ENCODE measurements at regions not wholly inside any gene's neighbourhood (a gene's known extent, or its start where the extent isn't known, plus 50 kb on each side); places are given as distances from the start of the nearest gene placed in this dataset.

DNA sequence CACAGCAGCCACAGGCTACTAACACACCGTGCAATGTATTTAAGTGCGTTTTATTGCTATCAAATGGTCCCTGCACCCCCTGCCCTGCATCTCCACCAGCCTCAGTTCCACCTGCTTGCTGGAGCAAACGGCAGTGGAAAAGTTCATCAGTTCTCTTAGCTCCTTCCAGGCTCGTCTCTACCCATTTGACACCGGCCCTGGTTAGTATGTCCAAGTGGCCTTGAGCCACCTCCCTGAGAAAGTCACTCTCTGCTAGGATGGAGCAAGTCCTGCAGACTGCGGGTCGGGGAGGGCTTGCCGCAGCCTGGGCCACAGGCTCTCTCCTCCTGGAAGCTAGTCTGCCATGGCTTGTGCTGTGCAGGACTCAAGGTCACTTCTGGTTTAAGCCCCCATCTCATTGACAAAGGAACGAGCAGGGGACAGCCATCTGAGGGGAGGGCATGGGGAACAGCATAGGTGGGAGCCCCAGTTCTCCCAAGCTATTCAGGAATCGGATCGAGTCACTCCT lies 74.9 kb downstream of the RHOB start:
- no peaks in the 10 kb centered on the region for H3F3A ChIP-seq (replicated peaks; ENCODE audit: insufficient read depth)
- no peaks in the 10 kb centered on the region for H3K9me2 ChIP-seq
- TF ChIP-seq MEF2A (IDR thresholded peaks at IDR 0.05; ENCODE audit: borderline replicate concordance, low read depth) (no peak), RXRA (IDR thresholded peaks at IDR 0.05; ENCODE audit: borderline replicate concordance, low read depth) (no peak), EZH2phosphoT487 (IDR thresholded peaks at IDR 0.05; ENCODE audit: borderline replicate concordance, low read depth) (no peak), TAF1 (IDR thresholded peaks at IDR 0.05; ENCODE audit: borderline replicate concordance, low read depth, low read length) (no peak), FOXM1 (IDR thresholded peaks at IDR 0.05; ENCODE audit: low read depth) (no peak), MXI1 (IDR thresholded peaks at IDR 0.05; ENCODE audit: low read depth, low read length) (no peak), JUND (IDR thresholded peaks at IDR 0.05) (no peak), RFX5 (IDR thresholded peaks at IDR 0.05; ENCODE audit: low read length) (no peak), FOXJ3 (CRISPR knock-in tag; IDR thresholded peaks at IDR 0.05) (no peak), NFIC (IDR thresholded peaks at IDR 0.05; ENCODE audit: borderline replicate concordance) (no peak), ELF1 (IDR thresholded peaks at IDR 0.05) (no peak), NRF1 (IDR thresholded peaks at IDR 0.05; ENCODE audit: low read depth, low read length) (no peak), RCOR1 (IDR thresholded peaks at IDR 0.05; ENCODE audit: low read length) (no peak), POLR2AphosphoS5 (IDR thresholded peaks at IDR 0.05; ENCODE audit: low read depth, low read length) (no peak)
- TF ChIP-seq, protein P1, sequence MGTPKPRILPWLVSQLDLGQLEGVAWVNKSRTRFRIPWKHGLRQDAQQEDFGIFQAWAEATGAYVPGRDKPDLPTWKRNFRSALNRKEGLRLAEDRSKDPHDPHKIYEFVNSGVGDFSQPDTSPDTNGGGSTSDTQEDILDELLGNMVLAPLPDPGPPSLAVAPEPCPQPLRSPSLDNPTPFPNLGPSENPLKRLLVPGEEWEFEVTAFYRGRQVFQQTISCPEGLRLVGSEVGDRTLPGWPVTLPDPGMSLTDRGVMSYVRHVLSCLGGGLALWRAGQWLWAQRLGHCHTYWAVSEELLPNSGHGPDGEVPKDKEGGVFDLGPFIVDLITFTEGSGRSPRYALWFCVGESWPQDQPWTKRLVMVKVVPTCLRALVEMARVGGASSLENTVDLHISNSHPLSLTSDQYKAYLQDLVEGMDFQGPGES (IDR thresholded peaks at IDR 0.05; ENCODE audit: low read depth, low read length) = no peak
- TF ChIP-seq, protein P2, sequence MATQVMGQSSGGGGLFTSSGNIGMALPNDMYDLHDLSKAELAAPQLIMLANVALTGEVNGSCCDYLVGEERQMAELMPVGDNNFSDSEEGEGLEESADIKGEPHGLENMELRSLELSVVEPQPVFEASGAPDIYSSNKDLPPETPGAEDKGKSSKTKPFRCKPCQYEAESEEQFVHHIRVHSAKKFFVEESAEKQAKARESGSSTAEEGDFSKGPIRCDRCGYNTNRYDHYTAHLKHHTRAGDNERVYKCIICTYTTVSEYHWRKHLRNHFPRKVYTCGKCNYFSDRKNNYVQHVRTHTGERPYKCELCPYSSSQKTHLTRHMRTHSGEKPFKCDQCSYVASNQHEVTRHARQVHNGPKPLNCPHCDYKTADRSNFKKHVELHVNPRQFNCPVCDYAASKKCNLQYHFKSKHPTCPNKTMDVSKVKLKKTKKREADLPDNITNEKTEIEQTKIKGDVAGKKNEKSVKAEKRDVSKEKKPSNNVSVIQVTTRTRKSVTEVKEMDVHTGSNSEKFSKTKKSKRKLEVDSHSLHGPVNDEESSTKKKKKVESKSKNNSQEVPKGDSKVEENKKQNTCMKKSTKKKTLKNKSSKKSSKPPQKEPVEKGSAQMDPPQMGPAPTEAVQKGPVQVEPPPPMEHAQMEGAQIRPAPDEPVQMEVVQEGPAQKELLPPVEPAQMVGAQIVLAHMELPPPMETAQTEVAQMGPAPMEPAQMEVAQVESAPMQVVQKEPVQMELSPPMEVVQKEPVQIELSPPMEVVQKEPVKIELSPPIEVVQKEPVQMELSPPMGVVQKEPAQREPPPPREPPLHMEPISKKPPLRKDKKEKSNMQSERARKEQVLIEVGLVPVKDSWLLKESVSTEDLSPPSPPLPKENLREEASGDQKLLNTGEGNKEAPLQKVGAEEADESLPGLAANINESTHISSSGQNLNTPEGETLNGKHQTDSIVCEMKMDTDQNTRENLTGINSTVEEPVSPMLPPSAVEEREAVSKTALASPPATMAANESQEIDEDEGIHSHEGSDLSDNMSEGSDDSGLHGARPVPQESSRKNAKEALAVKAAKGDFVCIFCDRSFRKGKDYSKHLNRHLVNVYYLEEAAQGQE (IDR thresholded peaks at IDR 0.05; ENCODE audit: low read depth, low read length) = no peak
- no peak overlapping the region for H2AFZ ChIP-seq (ENCODE audit: low read depth)
- no peak overlapping the region for H3K9ac ChIP-seq
- no peaks in the 10 kb centered on the region for H4K20me1 ChIP-seq (ENCODE audit: insufficient read depth)
- no peak for DNase-seq
- peaks cover 0 to 18% of the 10 kb centered on the region in 2 experiments; a peak in 2 of 4 replicates for H3K4me1 ChIP-seq (ENCODE audit: control insufficient read depth in 1 of 2, insufficient read depth in 2 of 2, low read depth in 1 of 2, low read length in 1 of 2)
- H3K9me3 ChIP-seq = no peaks in the 10 kb centered on the region
- no peaks in the 10 kb centered on the region for H3K27me3 ChIP-seq (ENCODE audit: insufficient read depth)
- H3K27ac ChIP-seq (ENCODE audit: low read depth in 2 of 2, low read length in 1 of 2) = no peak overlapping the region
- no peak overlapping the region for H3K4me3 ChIP-seq (ENCODE audit: low read depth in 2 of 2, low read length in 1 of 2)
- H3K36me3 ChIP-seq (replicated peaks in 1 of 2; ENCODE audit: control insufficient read depth in 1 of 2, insufficient read depth in 2 of 2, low read length in 1 of 2) = no peaks in the 10 kb centered on the region
- POLR2A ChIA-PET = interaction anchor here (5.6 kb wide), 1 partner anchor 74 kb away, joined by 64 read pairs; the partner anchor contains the start of gene RHOB
- CTCF ChIA-PET = interaction anchor here (0.9 to 1.2 kb wide), 3 partner anchors 11 to 113 kb away, joined by 3 to 4 read pairs (median 3); no protein-coding TSS in a partner anchor
- no peaks in the 10 kb centered on the region for H3K79me2 ChIP-seq (ENCODE audit: insufficient read depth)
- WGBS (ENCODE audit: low lambda C conversion rate) = 73% methylated on average over 9 of the region's 11 CpGs
- no peak overlapping the region for H3K4me2 ChIP-seq

Data from SK-N-SH (cell line).